ENCODE measurements at regions not wholly inside any gene's neighbourhood (a gene's known extent, or its start where the extent isn't known, plus 50 kb on each side); places are given as distances from the start of the nearest gene placed in this dataset.

DNA sequence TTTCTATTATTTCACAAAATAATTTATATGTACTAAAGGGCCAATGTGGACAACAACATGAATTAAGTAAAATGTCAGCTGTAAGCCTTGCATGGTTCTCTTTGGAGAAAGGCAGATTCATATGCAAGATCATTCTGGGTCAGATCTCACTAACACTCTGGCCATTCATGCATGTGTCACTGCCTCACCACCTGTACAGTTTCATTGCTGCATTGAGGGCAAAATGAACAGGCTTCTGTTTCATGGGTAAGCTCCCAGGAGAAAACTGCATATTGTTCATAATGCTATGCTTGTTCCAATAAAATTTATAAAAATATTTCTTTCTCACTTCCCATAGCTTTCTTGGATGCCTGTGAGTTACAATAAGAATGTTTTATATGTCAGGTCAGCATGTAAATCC, 275.2 kb downstream of the ZNF248 start:
- TF ChIP-seq EZH2phosphoT487 (IDR thresholded peaks at IDR 0.05; ENCODE audit: borderline replicate concordance) (no peak), CTCF (conservative IDR thresholded peaks at IDR 0.05; ENCODE audit: low read length) (no peak)

Measured in Loucy (cell line).